MG63 (cell line): ENCODE measurements at regions not wholly inside any gene's neighbourhood (a gene's known extent, or its start where the extent isn't known, plus 50 kb on each side); places are given as distances from the start of the nearest gene placed in this dataset.

Experiments used
- DNase-seq: peaks from one replicate; pipeline ENCODE4 v3.0.0-alpha.2; 2020
- H3K27me3 ChIP-seq: fragments of 250-450 bp; sonication (Bioruptor Pico); 2 replicates; pipeline ENCODE4 v1.5.1; 2020; ENCODE audit warnings: mild to moderate bottlenecking, moderate library complexity
- H3K36me3 ChIP-seq: fragments of 250-450 bp; sonication (Bioruptor Pico); 2 replicates; pipeline ENCODE4 v1.5.1; 2020; ENCODE audit warnings: mild to moderate bottlenecking, moderate library complexity
- H3K4me3 ChIP-seq: fragments of 250-450 bp; sonication (Bioruptor Pico); 2 replicates; pipeline ENCODE4 v1.5.1; 2020; ENCODE audit warnings: mild to moderate bottlenecking, moderate library complexity
- H3K9me3 ChIP-seq: fragments of 250-450 bp; sonication (Bioruptor Pico); 2 replicates; pipeline ENCODE4 v1.5.1; 2020; ENCODE audit warnings: mild to moderate bottlenecking, moderate library complexity

DNA sequence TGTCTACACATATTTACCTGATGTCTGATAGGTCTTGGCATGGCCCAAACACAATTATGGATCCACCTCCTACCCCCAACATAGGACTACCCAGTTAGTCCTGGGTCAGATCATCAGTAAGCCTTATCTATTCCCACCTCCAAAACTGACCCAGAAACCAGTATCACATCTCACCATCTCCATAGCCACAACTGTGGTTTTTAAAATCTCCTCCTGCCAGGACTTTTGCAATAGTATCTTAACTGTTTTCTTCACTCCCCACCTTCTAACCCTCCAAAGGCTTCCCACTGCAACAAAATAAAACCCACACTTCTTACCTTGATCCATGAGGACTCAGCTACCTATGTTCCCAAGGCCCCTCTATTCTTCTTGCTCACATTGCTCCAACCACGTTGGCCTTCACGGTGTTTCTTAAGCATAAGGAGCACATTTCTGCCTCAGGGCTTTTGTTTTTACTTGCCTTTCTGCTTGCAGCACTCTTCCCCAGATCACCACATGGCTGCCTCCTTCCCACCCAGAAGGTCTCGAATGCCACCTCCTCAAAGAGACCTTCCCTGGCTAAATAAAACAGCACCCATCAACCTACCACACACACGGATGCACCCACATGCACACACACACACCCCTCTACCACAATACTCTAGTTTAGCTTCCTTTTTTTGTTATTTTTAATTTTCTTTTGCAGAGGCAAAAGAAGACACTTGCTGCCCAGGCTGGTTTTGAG lies 125.9 kb upstream of the SLC1A4 start:
- H3K27me3 ChIP-seq = no peaks in the 10 kb centered on the region
- no peaks in the 10 kb centered on the region; the same call in 1 of the 2 replicates for H3K36me3 ChIP-seq
- peaks cover 7% of the 10 kb centered on the region; the same call in 1 of the 2 replicates for H3K9me3 ChIP-seq
- no peak overlapping the region for H3K4me3 ChIP-seq
- no peak for DNase-seq

DNA sequence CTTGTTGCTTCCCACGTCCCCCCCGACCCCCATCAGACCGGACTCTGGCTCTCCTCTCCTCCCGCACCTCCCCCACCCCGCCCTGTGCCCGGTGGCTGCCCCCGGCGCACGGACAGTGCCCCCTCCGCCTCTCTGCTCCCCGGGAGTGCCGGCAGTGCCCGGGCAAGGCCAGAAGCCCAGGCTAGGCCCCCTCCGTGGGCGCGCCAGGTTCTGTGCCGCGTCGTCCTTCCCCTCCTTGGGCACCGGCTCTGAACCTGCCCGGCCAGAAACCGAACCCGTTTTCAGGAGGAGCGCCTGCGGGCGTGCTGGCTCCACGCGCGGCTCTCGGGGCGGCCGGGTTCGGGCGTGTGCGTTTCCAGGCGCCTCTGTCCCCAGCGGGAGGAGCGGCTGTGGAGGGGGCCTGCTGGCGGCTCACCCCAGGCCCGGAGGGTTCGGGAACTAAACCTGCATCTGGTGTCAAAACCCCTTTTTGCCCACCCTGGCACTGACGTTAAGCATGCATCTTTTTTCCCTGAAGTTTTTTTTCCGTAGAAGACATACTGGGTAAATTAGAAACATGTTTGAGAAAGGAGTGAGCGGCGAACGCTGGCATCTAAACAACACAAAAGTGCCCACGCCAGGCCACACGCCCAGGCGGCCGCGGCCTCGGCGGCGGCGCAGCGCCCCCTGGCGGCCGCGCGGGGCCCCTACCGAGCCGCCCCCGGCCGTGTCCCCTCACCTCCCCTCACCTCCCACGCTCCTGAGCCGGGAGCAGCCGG lies 123.9 kb upstream of the SLC1A4 start:
- peaks cover 7% of the 10 kb centered on the region; the same call in 1 of the 2 replicates for H3K9me3 ChIP-seq
- DNase-seq = peak; percentile 72
- H3K36me3 ChIP-seq = no peaks in the 10 kb centered on the region; the same call in 1 of the 2 replicates
- H3K27me3 ChIP-seq = no peaks in the 10 kb centered on the region
- peak overlapping the region; percentile 36 for H3K4me3 ChIP-seq

DNA sequence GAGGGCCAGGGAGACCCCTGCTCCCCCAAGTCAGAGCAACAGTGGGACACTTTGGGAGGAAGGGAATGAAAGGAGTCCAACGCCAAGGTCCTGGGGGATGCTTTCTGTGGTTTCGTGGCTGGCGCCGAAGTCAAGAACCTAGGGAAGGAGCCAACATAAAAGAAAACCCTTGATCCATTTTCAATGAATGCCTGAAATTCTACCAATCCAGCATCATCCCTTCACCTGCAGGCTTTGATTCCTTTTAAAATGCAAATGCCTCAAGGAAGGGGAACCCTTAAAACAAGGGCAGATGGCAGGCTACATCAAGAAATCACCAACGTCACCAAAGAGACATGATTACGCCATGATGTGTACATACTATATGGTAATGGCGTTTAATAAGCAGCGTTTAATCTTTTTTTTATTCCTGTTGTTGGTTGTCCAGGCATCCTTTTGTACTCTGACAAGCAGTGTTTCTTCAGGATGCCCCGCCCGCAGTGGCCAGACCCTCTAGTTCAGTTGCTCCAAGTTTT lies 123.3 kb upstream of the SLC1A4 start:
- Histone ChIP-seq H3K36me3 (no peaks in the 10 kb centered on the region; the same call in 1 of the 2 replicates), H3K4me3 (peak overlapping the region; percentile 36), H3K27me3 (no peaks in the 10 kb centered on the region), H3K9me3 (peaks cover 7% of the 10 kb centered on the region; the same call in 1 of the 2 replicates)
- no peak for DNase-seq

DNA sequence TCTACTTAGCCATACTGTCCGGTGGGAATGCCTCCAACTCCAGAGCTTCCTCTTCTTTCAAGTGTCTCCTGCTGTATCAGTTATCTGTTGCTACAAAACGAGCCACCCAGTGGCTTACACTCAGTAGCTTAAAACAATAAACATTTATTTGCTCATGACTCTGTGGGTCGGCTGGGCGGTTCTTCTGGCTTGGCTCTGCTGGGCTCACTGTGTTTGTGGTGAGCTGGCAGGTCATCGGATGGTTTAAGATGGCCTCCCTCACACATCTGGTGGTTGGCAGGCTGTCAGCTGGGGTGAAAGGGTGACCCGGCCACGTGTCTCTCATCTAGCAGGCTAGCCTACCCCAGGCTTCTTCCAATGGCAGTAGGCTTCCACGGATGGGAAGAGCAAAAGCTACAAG lies 122.4 kb upstream of the SLC1A4 start:
- Histone ChIP-seq H3K36me3 (no peaks in the 10 kb centered on the region; the same call in 1 of the 2 replicates), H3K4me3 (peak overlapping the region; percentile 17; the same call in 1 of the 2 replicates), H3K9me3 (peaks cover 7% of the 10 kb centered on the region; the same call in 1 of the 2 replicates), H3K27me3 (no peaks in the 10 kb centered on the region)
- peak; percentile 98 for DNase-seq

DNA sequence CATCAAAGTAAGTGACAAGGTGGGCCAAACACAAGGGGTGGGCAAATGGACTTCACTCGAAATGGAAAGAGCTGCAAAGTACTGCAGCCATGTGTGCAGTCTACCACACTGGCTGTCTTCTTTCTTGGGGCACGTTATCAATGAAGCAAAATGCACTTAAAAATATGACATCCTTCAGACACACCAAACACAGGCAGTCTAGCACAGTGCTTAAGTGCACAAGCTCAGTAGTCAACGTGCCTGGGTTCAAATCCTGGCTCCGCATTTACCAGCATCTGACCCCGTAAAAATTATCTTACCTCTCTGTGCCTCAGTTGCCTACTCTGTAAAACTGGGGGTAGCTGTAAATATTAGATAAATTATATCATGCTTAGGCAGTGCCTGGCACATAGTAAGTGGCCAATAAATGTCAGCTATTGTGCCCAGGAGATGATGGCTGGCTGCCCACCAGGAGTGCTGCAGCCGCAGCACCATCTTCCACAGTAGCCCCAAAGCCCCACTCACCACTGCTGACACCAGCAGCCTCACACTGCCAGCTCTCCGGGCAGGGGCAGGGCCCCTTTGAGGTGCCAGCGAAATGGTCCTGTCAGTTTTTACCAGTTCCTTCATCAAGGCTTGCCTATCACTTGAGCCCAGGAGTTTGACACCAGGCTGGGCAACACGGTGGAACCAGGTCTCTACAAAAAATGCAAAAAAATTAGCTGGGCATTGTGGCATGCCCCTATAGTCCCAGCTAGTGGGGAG lies 121.8 kb upstream of the SLC1A4 start:
- H3K9me3 ChIP-seq = peaks cover 7% of the 10 kb centered on the region; the same call in 1 of the 2 replicates
- no peaks in the 10 kb centered on the region for H3K27me3 ChIP-seq
- no peaks in the 10 kb centered on the region; the same call in 1 of the 2 replicates for H3K36me3 ChIP-seq
- H3K4me3 ChIP-seq = no peak overlapping the region
- DNase-seq = no peak

DNA sequence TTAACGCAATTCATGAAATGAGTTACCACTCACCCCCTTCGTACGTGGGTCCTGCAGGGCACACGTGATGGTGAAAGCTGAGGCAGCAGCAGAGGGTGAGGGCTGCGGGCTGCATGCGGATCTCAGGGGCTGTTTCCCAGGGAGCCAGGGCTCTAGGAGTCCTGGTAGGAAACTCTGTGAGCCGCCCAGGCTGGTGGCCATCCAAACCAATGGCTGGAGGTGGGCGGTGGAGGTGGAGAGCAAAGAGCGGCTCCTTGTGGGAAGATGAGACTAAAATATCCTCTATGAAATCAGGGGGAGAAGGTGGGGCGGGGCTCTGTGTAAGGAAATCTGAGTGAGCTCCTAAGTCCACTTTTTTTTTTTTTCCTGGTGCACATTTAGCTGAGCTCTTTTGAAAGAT lies 120.1 kb upstream of the SLC1A4 start:
- Histone ChIP-seq H3K27me3 (no peaks in the 10 kb centered on the region), H3K4me3 (no peak overlapping the region), H3K9me3 (no peaks in the 10 kb centered on the region), H3K36me3 (no peaks in the 10 kb centered on the region)
- DNase-seq = peak; percentile 58

DNA sequence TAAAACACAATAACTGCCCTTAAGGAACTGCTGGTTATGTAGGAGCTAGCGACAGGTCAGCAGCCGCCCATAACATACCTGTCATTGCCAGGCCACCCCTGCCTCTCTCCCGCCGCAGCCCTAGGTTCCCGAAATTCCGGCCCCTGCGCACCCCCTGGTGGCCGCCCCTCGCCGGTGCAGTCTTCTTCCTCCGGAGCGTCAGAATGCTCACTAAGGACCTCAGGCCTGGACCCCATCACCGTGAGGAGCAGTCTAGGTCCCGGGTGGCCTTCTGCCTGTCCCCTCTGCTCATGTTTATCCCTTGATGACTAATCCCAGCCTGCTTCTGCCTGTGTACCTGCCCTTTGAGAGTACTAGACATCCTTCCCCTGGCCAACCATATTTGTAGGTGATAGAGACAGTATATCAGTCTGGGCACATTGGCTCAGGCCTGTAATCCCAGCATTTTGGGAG lies 115.7 kb upstream of the SLC1A4 start:
- H3K4me3 ChIP-seq = no peak overlapping the region
- H3K36me3 ChIP-seq = no peaks in the 10 kb centered on the region
- DNase-seq = peak; percentile 64

DNA sequence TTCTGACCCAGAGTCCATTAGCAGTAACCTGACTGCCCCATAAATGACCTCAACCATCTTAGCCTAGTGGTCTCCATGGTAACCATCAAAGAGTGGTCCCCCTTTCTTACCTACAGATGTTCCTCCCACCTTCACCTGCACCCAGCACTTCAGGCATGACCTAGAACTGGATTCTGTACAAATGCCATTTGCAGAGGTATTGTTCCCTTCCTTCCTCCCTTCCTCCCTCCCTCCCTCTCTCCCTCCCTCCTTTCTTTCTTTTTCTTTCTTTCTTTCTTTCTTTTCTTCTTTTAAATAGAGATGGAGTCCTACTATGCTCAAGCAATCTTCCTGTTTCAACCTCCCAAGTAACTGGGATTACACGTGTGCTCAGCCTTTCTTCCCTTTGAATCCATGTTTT lies 114.6 kb upstream of the SLC1A4 start:
- Histone ChIP-seq H3K9me3 (no peaks in the 10 kb centered on the region), H3K27me3 (no peaks in the 10 kb centered on the region), H3K4me3 (no peak overlapping the region), H3K36me3 (no peaks in the 10 kb centered on the region)
- DNase-seq = no peak

More for the DNA sequence above, 115.7 kb upstream of the SLC1A4 start:
- Histone ChIP-seq H3K27me3 (no peaks in the 10 kb centered on the region), H3K9me3 (no peaks in the 10 kb centered on the region)

DNA sequence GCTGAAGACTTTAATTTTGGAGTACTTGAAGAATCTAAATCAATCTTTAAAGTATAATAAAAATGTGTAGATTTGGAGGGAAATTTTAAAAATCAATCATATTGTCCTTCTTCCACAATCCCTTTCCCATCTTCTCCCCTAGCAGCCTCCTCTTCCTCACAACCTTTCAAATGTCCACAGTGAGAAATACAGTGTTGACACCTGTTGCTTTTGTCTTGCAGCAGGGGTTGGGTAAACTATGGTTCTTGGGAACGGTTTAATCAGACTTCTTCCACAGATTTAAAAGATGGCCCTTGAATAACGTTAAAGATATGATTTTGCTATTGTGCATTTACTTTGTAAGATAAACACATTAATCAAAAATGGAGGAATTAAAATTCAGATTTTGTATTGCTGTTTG lies 113.8 kb upstream of the SLC1A4 start:
- Histone ChIP-seq H3K9me3 (no peaks in the 10 kb centered on the region), H3K4me3 (no peak overlapping the region), H3K36me3 (no peaks in the 10 kb centered on the region), H3K27me3 (no peaks in the 10 kb centered on the region)
- DNase-seq = no peak

DNA sequence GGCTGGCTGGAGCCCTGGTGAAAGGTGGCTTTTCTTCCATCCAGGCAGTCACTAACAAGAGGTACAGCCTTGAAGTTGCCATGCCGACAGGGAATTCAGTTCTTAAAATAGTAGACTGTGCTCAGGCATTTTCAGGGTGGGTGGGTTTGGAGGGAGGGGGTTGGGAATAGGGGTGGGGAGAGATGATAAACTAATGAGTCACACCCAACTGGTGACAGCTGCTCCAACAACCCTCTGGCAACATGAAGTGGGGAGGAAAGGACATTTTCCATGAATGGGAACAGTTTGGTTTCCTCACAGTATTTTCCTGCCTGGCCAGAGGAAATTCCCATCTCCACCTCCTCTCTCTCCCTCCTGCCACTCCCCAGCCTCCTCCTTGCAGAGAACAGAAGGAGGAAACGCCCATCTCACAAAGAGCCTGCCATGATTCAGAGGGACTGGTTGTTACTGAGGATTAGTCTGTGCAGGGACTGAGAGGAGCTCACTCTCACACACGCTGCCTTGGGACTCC lies 113.0 kb upstream of the SLC1A4 start:
- no peaks in the 10 kb centered on the region for H3K9me3 ChIP-seq
- H3K36me3 ChIP-seq = no peaks in the 10 kb centered on the region
- peak; percentile 81 for DNase-seq
- H3K27me3 ChIP-seq = no peaks in the 10 kb centered on the region
- no peak overlapping the region for H3K4me3 ChIP-seq

DNA sequence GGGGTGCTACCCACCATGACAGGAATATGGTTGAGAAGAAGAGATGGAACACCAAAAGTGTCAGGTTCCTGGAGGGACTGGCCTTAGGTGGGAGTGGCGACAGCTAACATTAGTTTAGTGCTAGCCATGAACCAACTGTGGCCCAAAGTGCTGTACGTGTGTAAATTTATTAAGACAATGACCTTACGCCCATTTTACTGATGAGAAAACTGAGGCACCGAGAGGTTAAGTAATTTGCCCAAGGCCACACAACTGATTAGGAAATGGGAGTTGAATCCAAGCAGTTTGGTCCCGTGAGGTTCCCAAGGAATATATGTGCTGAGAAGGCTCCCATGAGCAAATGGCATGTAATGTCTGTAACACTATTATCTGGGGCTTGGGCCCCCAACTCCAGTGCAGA lies 109.5 kb upstream of the SLC1A4 start:
- Histone ChIP-seq H3K4me3 (no peak overlapping the region), H3K36me3 (no peaks in the 10 kb centered on the region), H3K27me3 (no peaks in the 10 kb centered on the region), H3K9me3 (no peaks in the 10 kb centered on the region)
- DNase-seq = no peak

DNA sequence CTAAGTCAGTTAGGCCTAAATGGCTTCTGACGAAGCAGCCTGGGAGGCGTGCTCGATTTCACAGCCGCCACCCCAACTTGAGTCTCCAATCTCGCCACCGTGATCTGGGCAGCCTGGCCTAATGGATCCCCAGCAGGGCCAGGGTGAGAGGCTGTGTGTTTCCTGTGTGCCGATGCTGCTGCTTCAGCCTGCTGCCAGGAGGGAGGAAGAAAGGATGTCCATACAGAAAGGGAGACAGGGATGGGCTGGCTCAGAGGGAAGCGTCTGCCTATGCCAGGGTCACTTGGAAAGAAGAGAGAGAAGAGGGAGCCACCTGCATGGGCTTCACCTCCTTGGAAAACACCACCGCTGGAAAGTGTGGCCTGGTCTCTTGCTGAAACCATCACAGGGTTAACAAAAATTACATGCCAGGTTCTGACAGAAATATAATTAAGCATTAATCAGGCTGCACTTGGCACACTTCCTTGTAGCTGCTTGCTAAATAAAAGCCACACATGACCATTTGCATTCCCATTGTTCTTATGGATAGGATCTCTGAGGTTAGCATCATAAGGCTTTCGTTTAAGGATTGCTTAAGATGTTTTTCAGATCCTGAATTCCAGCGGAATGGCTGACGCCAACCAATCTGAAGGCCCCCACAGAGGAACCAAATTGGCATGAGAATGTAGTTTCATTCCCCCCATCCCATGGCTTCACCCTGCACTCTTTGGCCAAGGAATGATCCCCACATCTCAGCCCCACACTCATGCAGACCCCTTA lies 108.8 kb upstream of the SLC1A4 start:
- DNase-seq = no peak
- no peaks in the 10 kb centered on the region for H3K27me3 ChIP-seq

DNA sequence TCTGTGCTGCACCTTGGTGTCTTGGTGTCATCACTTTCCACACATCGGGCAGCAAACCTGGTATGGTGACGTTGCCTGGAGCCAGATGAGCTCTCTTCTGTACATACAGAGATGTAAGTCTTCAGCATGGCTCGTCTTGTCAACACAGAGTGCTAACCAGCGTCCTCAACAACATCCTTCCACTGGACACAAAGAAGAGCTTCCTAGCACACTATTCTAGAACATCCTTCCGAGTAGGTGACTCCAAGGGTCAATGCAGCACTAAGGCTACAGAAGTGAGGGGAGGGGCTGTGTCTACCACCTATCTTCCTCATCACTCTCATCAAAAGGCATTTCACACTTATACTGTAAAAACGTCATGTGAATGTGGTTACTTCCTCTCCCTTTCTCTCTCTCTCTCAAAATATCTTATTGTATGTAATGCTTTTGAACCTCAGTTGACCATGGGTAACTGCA lies 108.1 kb upstream of the SLC1A4 start:
- H3K36me3 ChIP-seq = no peaks in the 10 kb centered on the region
- H3K9me3 ChIP-seq = no peaks in the 10 kb centered on the region
- no peaks in the 10 kb centered on the region for H3K27me3 ChIP-seq
- no peak for DNase-seq
- no peak overlapping the region for H3K4me3 ChIP-seq

More for the DNA sequence above, 108.8 kb upstream of the SLC1A4 start:
- Histone ChIP-seq H3K36me3 (no peaks in the 10 kb centered on the region), H3K4me3 (no peak overlapping the region), H3K9me3 (no peaks in the 10 kb centered on the region)

DNA sequence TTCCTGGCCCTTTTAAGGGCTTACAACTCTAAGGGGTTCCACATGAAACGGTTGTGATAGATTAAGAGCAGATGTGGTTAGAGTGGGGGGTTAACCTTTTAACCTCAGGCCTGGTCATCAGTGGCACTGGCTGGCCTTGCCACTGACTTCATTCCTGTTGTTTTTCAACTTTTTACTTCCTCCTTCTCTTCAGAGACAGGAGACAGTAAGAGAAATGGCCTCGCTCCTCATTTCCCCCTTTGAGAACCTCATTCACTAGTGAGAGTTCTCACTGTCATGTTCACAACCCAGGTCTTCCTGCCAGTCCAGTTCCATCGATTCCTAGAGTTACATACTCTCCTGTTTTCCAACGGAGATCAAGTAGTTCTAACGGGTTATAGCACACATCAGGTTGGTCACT lies 101.6 kb upstream of the SLC1A4 start:
- Histone ChIP-seq H3K36me3 (no peaks in the 10 kb centered on the region; the same call in 1 of the 2 replicates), H3K9me3 (0 out of 2 replicates have a peak, but pooled peaks cover 3% of the 10 kb centered on the region), H3K4me3 (no peak overlapping the region), H3K27me3 (no peaks in the 10 kb centered on the region)
- DNase-seq = no peak

DNA sequence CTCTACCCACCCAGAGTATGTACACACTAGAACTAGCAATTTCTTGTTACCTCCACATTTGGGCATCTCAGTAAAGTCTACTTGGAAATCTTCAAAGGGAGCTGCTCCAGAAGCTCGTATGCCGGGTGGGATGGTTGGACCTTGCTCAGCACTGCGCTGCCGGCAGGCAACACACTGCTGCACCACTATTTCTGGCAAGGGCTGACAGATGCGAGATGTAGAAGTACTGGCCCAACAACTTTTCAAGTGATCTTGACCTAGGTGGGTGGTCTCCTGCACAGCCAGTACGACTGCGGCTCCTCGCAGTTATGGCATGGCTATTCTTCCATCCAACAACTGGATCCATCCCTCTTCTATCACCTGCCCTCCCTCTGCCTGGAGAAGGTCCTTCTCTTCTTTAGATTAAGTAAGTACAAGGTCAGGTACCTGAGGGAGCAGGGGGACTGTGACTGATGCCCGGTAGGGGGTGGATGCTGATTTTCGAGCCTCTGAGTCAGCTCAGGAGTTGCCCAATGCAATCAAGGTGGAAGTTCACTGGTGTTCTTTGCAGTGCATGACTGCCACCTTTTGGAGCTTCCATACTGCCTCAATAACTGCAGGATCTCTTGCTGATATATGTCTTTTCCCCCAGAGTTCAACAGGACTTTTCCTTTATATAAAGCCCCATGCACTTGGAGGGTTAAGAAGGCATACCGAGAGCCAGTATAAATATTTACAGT lies 100.4 kb upstream of the SLC1A4 start:
- Histone ChIP-seq H3K36me3 (no peaks in the 10 kb centered on the region; the same call in 1 of the 2 replicates), H3K27me3 (no peaks in the 10 kb centered on the region; the same call in 1 of the 2 replicates), H3K4me3 (no peak overlapping the region), H3K9me3 (peaks cover 6% of the 10 kb centered on the region; the same call in 1 of the 2 replicates)
- DNase-seq = peak; percentile 41
